B cell (primary cell): ENCODE measurements at regions not wholly inside any gene's neighbourhood (a gene's known extent, or its start where the extent isn't known, plus 50 kb on each side); places are given as distances from the start of the nearest gene placed in this dataset.

ENCODE experiments used
- ATAC-seq: fragments of 200-7000 bp; cut with Tn5 transposase; one replicate; pipeline ENCODE4 v1.10.0; 2021; ENCODE audit warnings: low read depth, mild to moderate bottlenecking, moderate number of reproducible peaks, moderate library complexity
- CTCF ChIA-PET: fragments of 350-600 bp; sonication (Branson Sonifier 250); formaldehyde crosslinking; loops from one replicate; lab custom pipeline; 2021; ENCODE audit warnings: antibody characterized with exemption, inconsistent platforms; lab: Charles Lee
- POLR2A ChIA-PET: fragments of 350-600 bp; sonication (Branson Sonifier 250); formaldehyde crosslinking; loops from one replicate; lab custom pipeline; 2021; ENCODE audit warnings: antibody characterized with exemption; lab: Charles Lee
- DNase-seq: peaks from one replicate; pipeline ENCODE4 v3.0.0; 2013
- H2AFZ ChIP-seq: 2 replicates; pipeline ENCODE4 v1.6.1; 2012; ENCODE audit warnings: mild to moderate bottlenecking, low read depth, low read length; ENCODE audit not compliant: insufficient read depth, poor library complexity, severe bottlenecking
- H3K27ac ChIP-seq, 2 donors: 1 replicate in 1 of 2; 2 replicates in 1 of 2; pipeline ENCODE4 v1.5.1; 2012 to 2013; ENCODE audit warnings: low read length in 2 of 2, mild to moderate bottlenecking in 2 of 2, moderate library complexity in 1 of 2
- H3K27me3 ChIP-seq, 4 experiments: fragments of 200-600 bp in 1 of 4; sonication (generic) in 1 of 4; replicated peaks in 1 of 4; 1 replicate in 2 of 4; 2 replicates in 2 of 4; pipeline versions ENCODE4 v1.6.1 to v1.7.0; 2013 to 2016; ENCODE audit warnings: low read length in 3 of 4, mild to moderate bottlenecking in 2 of 4, mixed read lengths in 1 of 4, moderate library complexity in 1 of 4; ENCODE audit not compliant: insufficient read depth in 4 of 4, control insufficient read depth in 3 of 4; ENCODE audit errors: control extremely low read depth in 1 of 4
- H3K36me3 ChIP-seq, 2 experiments: replicated peaks in 1 of 2; 1 replicate in 1 of 2; 2 replicates in 1 of 2; pipeline versions ENCODE4 v1.6.1 to v1.7.1; 2013; ENCODE audit warnings: low read length in 1 of 2; ENCODE audit not compliant: insufficient read depth in 2 of 2, control insufficient read depth in 1 of 2; ENCODE audit errors: control extremely low read depth in 1 of 2, extremely low read depth in 1 of 2
- H3K4me1 ChIP-seq, 2 donors: fragments of 200-600 bp in 1 of 2; sonication (generic) in 1 of 2; 1 replicate in 1 of 2; 2 replicates in 1 of 2; pipeline versions ENCODE4 v1.5.1 to v1.6.1; 2013 to 2017; ENCODE audit warnings: low read length in 2 of 2; ENCODE audit not compliant: control insufficient read depth in 2 of 2, insufficient read depth in 2 of 2
- H3K4me2 ChIP-seq: replicated peaks from 2 replicates; pipeline ENCODE3; 2012; ENCODE audit warnings: mild to moderate bottlenecking, low read depth, low read length; ENCODE audit not compliant: poor library complexity, severe bottlenecking
- H3K4me3 ChIP-seq, 5 experiments: fragments of 200-600 bp in 1 of 5; sonication (generic) in 1 of 5; 1 replicate in 3 of 5; 2 replicates in 2 of 5; pipeline versions ENCODE4 v1.5.1 to v1.7.0; 2011 to 2016; ENCODE audit warnings: low read length in 4 of 5, mild to moderate bottlenecking in 4 of 5, low read depth in 2 of 5, control low read depth in 1 of 5, moderate library complexity in 1 of 5; ENCODE audit not compliant: insufficient read depth in 1 of 5; ENCODE audit errors: control extremely low read depth in 1 of 5, extremely low read depth in 1 of 5
- H3K79me2 ChIP-seq: fragments of 200-600 bp; sonication (generic); one replicate; pipeline ENCODE4 v1.6.0; 2016; ENCODE audit warnings: low read length; ENCODE audit not compliant: control insufficient read depth, insufficient read depth
- H3K9ac ChIP-seq: fragments of 200-600 bp; sonication (generic); 2 replicates; pipeline ENCODE4 v1.6.1; 2017; ENCODE audit warnings: mild to moderate bottlenecking, low read length, moderate library complexity
- H3K9me3 ChIP-seq, 3 donors: one replicate each; pipeline versions ENCODE4 v1.6.1 to v1.7.1; 2013; ENCODE audit warnings: low read length in 2 of 3; ENCODE audit not compliant: control insufficient read depth in 2 of 3, insufficient read depth in 1 of 3; ENCODE audit errors: control extremely low read depth in 1 of 3
- H4K20me1 ChIP-seq: 2 replicates; pipeline ENCODE4 v1.6.0; 2012; ENCODE audit warnings: mild to moderate bottlenecking, low read length; ENCODE audit not compliant: insufficient read depth, control insufficient read depth, poor library complexity, severe bottlenecking
- H3K27ac Mint-ChIP-seq: one replicate; pipeline ENCODE4 v1.8.0; 2021; ENCODE audit warnings: mixed read lengths
- H3K27me3 Mint-ChIP-seq: one replicate; pipeline ENCODE4 v1.8.0; 2021; ENCODE audit warnings: mixed read lengths
- H3K4me1 Mint-ChIP-seq: one replicate; pipeline ENCODE4 v1.8.0; 2021; ENCODE audit warnings: mixed read lengths
- H3K4me3 Mint-ChIP-seq: one replicate; pipeline ENCODE4 v1.8.0; 2021; ENCODE audit warnings: mixed read lengths
- H3K9me3 Mint-ChIP-seq: one replicate; pipeline ENCODE4 v1.8.0; 2022; ENCODE audit warnings: mixed read lengths; ENCODE audit not compliant: insufficient read depth
- CTCF ChIP-seq: fragments of 200-600 bp; IDR thresholded peaks from one replicate; pipeline ENCODE4 v1.8.0; 2022; ENCODE audit warnings: antibody characterized with exemption, mild to moderate bottlenecking
- EZH2 ChIP-seq: IDR thresholded peaks from 2 replicates; pipeline ENCODE4 v1.6.1; 2012; ENCODE audit warnings: borderline replicate concordance, low read depth, mild to moderate bottlenecking, moderate library complexity, low read length; ENCODE audit not compliant: insufficient read depth, poor library complexity, severe bottlenecking
- WGBS: methylation state at CpG from one replicate; pipeline ENCODE4 v1.1.5; 2013; ENCODE audit warnings: missing lambda C conversion rate; ENCODE audit not compliant: insufficient coverage; 5-methylcytosine and 5-hydroxymethylcytosine counted together
- intact Hi-C: fragments of 100-400 bp; cut with micrococcal nuclease; formaldehyde crosslinking; loops from one replicate; pipeline ENCODE4 v1.10.0; 2022

GRCh38 chr13:90099847-90100246 lies 1247.6 kb upstream of the MIR17HG start:
- peaks cover 10% of the 10 kb centered on the region for H3K9me3 Mint-ChIP-seq
- ChIA-PET CTCF (no interaction called here), POLR2A (no interaction called here)
- Histone ChIP-seq H3K27ac (no peak overlapping the region), H3K36me3 (no peaks in the 10 kb centered on the region), H3K9me3 (peaks cover 0 to 15% (median 0%) of the 10 kb centered on the region in 3 donors), H4K20me1 (no peaks in the 10 kb centered on the region), H3K4me2 (no peak overlapping the region), H3K27me3 (no peaks in the 10 kb centered on the region), H3K9ac (no peak overlapping the region), H3K79me2 (no peaks in the 10 kb centered on the region), H3K4me3 (no peak overlapping the region), H3K4me1 (no peaks in the 10 kb centered on the region), H2AFZ (no peak overlapping the region)
- no peak for DNase-seq
- no peak for ATAC-seq
- H3K27ac Mint-ChIP-seq = no peak overlapping the region
- intact Hi-C loops = no loop called here
- TF ChIP-seq CTCF (no peak), EZH2 (no peak)
- no CpG with 5 or more reads among the region's 4 CpGs for WGBS
- no peaks in the 10 kb centered on the region for H3K27me3 Mint-ChIP-seq
- H3K4me3 Mint-ChIP-seq = no peak overlapping the region
- H3K4me1 Mint-ChIP-seq = no peaks in the 10 kb centered on the region

- no peak overlapping the region for H3K4me2 ChIP-seq
- ATAC-seq (no peak), DNase-seq (no peak)
- Mint-ChIP-seq H3K4me1 (no peaks in the 10 kb centered on the region), H3K27ac (no peak overlapping the region), H3K9me3 (peaks cover 6% of the 10 kb centered on the region), H3K4me3 (no peak overlapping the region), H3K27me3 (no peaks in the 10 kb centered on the region)
- TF ChIP-seq EZH2 = no peak
- TF ChIP-seq CTCF = no peak
- no peak overlapping the region for H3K9ac ChIP-seq
- H4K20me1 ChIP-seq = no peaks in the 10 kb centered on the region
- no peaks in the 10 kb centered on the region for H3K27me3 ChIP-seq
- no peaks in the 10 kb centered on the region for H3K4me1 ChIP-seq
- intact Hi-C loops = no loop called here
- H3K36me3 ChIP-seq = no peaks in the 10 kb centered on the region
- no peaks in the 10 kb centered on the region for H3K79me2 ChIP-seq
- no peak overlapping the region for H2AFZ ChIP-seq
- POLR2A ChIA-PET = no interaction called here
- CTCF ChIA-PET = no interaction called here
- 94% methylated on average over 2 of the region's 4 CpGs for WGBS
- no peak overlapping the region for H3K4me3 ChIP-seq
- no peak overlapping the region for H3K27ac ChIP-seq
- H3K9me3 ChIP-seq = peaks cover 0 to 17% (median 0%) of the 10 kb centered on the region in 3 donors
Observed at GRCh38 chr13:90103099-90103784, 1244.2 kb upstream of the MIR17HG start.
